HG02938 (cell line): ENCODE measurements at regions not wholly inside any gene's neighbourhood (a gene's known extent, or its start where the extent isn't known, plus 50 kb on each side); places are given as distances from the start of the nearest gene placed in this dataset.
"Not testable (repeated sequence)": the region's sequence is repeated elsewhere in the genome, so short reads cannot be mapped to it uniquely, and the experiment has no call there.

ENCODE experiments used
- ATAC-seq: cut with Tn5 transposase; IDR thresholded peaks from one replicate; pipeline ENCODE4 v1.9.1; 2021; ENCODE audit warnings: mild to moderate bottlenecking, moderate library complexity; ENCODE audit not compliant: unreplicated experiment

GRCh38 chr10:124153023-124153826 is 59.8 kb upstream of the CHST15 start:
- ATAC-seq, result peak; percentile 42

DNA sequence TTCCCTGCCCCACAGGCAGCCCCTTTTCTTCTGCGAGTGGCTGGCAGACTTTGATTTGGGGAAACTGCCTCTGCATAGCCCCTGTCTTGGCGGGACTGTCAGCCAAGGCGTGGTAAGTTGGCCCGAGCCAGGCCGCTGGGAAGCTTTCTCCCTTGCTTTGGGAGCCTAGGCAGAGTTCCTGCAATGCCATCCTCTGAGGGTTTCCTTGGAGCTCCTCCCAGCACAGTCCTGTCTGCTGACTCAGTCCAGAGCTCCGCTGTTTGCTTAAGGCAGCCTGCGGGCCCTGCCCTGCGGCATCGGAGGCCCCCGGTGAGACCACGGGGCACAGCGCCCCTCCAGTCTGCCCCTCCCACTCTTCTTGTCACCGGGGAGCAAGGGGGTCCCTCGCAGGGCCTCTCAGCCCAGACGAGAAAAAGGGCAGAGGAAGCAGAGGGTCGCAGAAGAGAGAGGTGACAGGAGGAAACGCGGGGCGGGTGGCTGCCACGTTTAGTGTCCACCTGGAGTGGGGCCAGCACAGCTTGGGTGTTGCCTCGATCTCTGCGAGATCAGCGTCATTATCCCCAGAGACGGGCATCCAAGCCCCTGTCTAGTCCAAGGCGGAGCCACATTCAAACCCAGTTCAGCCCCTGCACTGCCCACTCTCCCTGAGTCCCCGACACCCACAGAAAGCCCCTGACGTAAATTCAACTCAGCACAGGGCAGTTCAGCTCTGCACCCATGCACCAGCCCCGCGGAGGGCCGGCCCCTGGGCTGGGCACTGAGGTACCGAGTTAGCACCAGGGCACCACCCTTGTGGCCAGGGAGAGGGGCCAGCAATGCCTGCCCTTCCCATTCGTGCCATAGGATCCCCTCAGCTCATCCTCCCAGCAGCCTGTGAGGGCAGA is 59.0 kb upstream of the CHST15 start:
- ATAC-seq, result no peak

DNA sequence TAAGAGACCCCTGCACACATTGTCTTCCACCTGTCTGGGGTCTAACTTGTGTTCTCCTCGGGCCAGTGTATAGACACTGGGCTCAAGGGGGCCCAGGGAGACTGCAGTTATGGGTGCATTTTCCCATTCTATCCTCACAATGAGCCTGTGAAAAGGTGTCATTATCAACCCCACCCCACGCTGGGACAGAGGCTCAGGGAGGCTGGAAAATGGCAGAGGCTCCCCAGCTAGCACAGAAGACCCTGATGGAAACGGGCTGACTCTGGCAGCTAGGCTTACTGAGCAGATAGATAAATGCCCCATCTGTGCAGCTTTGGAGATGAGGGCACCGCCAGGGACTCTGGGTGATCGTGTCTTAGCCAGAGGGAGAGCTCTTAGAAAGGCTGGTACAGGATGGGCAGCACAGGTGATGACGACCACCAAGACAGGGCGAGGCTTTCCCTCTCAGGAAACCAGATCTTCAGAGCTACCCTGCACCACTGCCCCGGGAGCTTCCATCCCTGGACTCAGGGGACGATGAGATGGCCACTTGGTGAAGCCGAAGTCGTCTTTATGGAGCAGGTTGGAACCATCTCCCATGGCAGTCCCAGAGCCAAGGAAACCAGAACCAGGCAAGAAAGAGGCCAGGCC is 58.2 kb upstream of the CHST15 start:
- ATAC-seq, result no peak

DNA sequence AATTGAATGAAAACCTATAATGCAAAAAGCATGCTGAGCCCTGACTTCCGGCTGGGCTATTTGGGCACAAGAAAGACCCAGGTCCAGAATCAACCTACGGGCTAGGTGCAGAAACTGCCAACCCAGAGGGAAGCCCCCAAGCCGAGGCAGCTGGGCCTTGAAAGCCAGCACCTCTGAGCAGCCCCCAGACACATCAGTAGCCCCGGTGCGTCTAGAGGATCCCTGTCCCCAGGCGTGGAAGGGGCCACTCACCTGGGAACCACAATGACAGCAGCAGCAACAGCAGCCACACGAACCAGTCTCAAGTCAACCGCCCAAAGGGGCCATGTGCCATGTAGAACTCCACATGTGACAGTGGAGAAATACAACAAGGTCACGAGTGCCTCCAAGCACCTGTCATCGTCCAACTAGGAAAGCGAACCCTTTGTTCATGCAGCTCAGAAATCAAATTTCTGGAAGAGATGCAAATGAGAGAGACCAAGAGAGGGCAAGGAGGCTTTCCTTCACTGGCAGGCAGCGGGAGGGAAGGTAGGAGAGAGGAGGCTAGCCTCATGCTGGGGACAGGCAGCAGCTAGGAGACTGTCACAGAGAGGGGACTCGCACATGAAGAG is 57.5 kb upstream of the CHST15 start:
- ATAC-seq, result no peak

GRCh38 chr10:124150189-124150806 is 56.9 kb upstream of the CHST15 start:
- ATAC-seq, result no peak

DNA sequence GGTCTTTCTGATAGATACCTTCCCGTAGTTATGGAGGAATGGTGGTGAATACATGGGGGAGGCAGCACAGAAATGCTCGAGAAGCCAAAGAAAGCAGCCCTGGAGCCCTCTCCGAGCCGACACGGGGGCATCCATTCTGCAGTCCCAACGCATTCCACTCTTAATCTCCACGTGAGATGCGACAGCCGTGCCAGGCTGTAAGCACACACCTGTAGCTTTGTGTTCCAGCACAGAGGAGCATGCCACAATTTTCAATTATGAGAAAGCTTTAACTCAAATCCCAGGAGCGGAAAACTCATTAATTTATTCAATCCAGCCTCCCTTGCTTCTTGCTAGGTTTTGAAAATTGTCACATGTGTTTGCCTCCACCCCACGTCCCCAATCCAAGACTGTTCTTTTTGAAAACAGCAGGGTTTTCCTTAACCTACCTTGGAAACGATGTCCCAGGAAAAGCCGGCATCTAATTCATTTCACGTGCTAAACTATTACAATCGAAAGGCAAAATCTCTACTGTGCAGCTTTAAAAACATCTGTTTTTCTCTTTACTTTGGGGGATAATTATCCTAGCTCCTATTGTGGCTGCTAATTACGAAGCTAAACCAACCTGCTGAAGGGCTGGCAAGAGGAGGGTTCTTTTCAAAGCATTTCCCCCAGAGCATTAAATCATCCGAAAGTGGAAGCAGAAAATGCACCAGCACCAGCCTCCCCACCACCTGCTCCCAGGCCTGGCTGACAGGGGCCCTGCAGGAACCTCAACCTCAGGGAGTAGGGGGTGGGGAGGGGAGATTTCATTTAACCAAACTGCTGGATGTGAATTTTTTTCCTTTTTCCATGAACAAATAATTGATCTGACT is 56.0 kb upstream of the CHST15 start:
- ATAC-seq, result no peak

DNA sequence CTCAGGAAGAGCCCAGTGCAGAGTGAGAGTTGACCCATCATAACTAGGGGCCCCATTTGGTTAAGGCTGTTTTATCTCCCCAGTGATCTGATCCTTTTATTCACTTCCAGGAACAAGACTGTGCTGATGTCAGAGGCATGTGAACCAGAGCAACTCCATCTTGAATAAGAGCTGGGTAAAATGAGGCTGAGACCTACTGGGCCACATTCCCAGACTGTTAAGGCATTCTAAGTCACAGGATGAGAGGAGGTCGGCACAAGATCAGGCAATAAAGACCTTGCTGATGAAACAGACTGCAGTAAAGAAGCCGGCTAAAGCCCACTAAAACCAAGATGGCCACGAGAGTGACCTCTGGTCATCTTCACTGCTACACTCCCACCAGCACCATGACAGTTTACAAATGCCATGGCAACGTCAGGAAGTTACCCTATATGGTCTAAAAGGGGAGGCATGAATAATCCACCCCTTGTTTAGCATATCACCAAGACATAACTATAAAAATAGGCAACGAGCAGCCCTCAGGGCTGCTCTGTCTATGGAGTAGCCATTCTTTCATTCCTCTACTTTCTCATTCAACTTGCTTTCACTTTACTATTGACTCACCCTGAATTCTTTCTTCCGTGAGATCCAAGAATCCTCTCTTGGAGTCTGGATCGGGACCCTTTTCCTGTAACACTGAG is 55.3 kb upstream of the CHST15 start:
- ATAC-seq, result not testable (repeated sequence)

GRCh38 chr10:124146483-124146882 is 53.1 kb upstream of the CHST15 start:
- no peak for ATAC-seq

DNA sequence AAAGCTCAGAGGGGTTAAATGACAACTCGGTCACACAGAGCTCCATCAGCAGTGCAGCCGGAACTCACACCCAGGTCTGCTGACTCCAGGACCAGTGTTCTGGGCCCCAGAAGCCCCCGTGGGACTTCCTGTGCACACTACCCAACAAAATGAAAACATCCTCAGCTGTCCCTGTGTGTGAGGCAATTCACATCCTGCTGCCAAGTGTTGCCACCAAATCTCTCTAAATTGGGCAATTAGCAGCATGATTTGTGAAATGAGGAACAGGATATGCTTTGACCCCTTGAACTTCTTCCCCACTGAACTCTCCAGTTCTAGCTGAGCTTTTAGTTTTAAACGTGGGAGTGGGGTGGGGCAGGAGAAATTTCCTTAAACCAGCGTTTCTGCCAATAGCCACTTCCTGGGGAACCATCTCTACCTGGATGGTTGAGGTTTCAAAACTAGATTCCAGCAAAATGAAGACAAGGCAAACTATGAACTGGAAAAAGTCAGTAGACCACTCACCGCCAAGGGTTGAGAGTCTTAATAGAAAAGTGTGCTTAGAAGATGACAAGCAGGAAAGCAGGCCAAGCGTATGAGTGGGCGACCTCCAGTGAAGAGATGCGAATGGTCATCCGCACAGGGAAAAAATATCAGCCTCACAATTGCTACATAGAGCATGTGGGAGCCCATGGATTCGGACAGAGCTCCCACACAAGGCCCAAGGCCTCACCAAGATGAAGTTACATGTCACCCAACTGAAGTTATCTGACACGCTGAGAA is 51.9 kb upstream of the CHST15 start:
- ATAC-seq, result no peak

GRCh38 chr10:124144536-124144935 is 51.1 kb upstream of the CHST15 start:
- ATAC-seq, result no peak

DNA sequence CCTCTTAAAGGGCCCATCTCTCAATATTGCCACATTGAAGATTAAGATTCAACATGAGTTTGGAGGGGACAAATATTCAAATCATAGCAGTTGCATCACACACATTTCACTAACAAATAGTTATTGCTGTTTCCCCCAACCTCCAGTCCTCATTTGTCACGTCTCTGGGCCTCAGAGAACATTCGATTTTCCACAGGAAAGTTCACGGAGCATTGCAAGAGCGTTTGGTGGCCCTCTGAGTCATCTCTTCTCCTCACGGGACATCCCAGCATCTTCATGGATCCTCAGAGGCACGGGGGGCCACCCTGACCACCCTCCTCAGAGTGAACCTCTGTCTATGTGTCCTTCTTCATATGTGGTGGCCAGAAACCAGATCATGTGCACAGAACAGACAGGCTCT is 50.3 kb upstream of the CHST15 start:
- no peak for ATAC-seq
